ENCODE measurements at regions not wholly inside any gene's neighbourhood (a gene's known extent, or its start where the extent isn't known, plus 50 kb on each side); places are given as distances from the start of the nearest gene placed in this dataset.
"Not testable (repeated sequence)": the region's sequence is repeated elsewhere in the genome, so short reads cannot be mapped to it uniquely, and the experiment has no call there.

GRCh38 chr2:33719067-33719466 is 120.0 kb upstream of the FAM98A start:
- DNase-seq: no peak

- no peak for DNase-seq
Measured at GRCh38 chr2:33712674-33713073, 113.6 kb upstream of the FAM98A start.

- DNase-seq: no peak
Measured at GRCh38 chr2:33709951-33710350, 110.9 kb upstream of the FAM98A start.

- no peak for DNase-seq
Measured at GRCh38 chr2:33707312-33707711, 108.2 kb upstream of the FAM98A start.

GRCh38 chr2:33706410-33706809 is 107.3 kb upstream of the FAM98A start:
- no peak for DNase-seq

- DNase-seq: no peak
Measured at GRCh38 chr2:33704406-33704855, 105.3 kb upstream of the FAM98A start.

GRCh38 chr2:33696234-33696633 is 97.1 kb upstream of the FAM98A start:
- DNase-seq: no peak

GRCh38 chr2:33694904-33695303 is 95.8 kb upstream of the FAM98A start:
- DNase-seq: no peak

- not testable (repeated sequence) for DNase-seq
Measured at GRCh38 chr2:33690686-33691085, 91.6 kb upstream of the FAM98A start.

- no peak for DNase-seq
Measured at GRCh38 chr2:33681364-33681757, 82.3 kb upstream of the FAM98A start.

GRCh38 chr2:33680644-33681363 is 81.7 kb upstream of the FAM98A start:
- no peak for DNase-seq

GRCh38 chr2:33678436-33678835 is 79.3 kb upstream of the FAM98A start:
- no peak for DNase-seq

- DNase-seq: no peak
Measured at GRCh38 chr2:33673937-33674336, 74.8 kb upstream of the FAM98A start.

- DNase-seq: no peak
Measured at GRCh38 chr2:33672896-33673295, 73.8 kb upstream of the FAM98A start.

GRCh38 chr2:33672389-33672788 is 73.3 kb upstream of the FAM98A start:
- DNase-seq: no peak

GRCh38 chr2:33671198-33671597 is 72.1 kb upstream of the FAM98A start:
- no peak for DNase-seq

GRCh38 chr2:33670392-33670937 is 71.4 kb upstream of the FAM98A start:
- no peak for DNase-seq

GRCh38 chr2:33666879-33667278 is 67.8 kb upstream of the FAM98A start:
- DNase-seq: no peak

- no peak for DNase-seq
Measured at GRCh38 chr2:33665039-33665438, 65.9 kb upstream of the FAM98A start.

GRCh38 chr2:33660416-33661123 is 61.5 kb upstream of the FAM98A start:
- no peak for DNase-seq

GRCh38 chr2:33655626-33656320 is 56.7 kb upstream of the FAM98A start:
- DNase-seq: no peak

GRCh38 chr2:33652830-33653229 is 53.7 kb upstream of the FAM98A start:
- no peak for DNase-seq

- DNase-seq: no peak
Measured at GRCh38 chr2:33650171-33650570, 51.1 kb upstream of the FAM98A start.

Data from NK-92 treated with Interleukin-12 subunit alpha and Interleukin-12 subunit beta, amount 100 ng/mL, for 24 hours (cell line).